ENCODE measurements at regions not wholly inside any gene's neighbourhood (a gene's known extent, or its start where the extent isn't known, plus 50 kb on each side); places are given as distances from the start of the nearest gene placed in this dataset.

DNA sequence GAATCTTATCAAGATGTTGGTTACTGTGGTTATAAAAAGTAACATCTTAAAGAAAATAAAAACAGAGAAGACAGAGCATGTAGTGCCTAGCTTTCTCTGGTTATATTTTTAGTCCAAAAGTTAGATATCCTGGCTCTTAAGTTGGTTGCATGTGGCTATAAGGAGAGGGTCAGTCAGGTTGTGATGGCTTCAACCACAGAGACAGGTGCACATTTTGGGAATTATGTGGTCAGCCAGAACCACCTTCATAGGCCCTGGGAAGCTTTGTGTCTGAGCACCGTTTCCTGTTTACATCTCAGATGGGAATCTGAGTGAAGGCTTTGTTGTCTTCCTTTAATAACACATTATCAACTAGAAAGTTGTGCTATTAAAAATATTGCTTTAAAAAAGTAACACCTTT is 265.1 kb upstream of the IGFBP3 start:
- TF ChIP-seq, protein P1, sequence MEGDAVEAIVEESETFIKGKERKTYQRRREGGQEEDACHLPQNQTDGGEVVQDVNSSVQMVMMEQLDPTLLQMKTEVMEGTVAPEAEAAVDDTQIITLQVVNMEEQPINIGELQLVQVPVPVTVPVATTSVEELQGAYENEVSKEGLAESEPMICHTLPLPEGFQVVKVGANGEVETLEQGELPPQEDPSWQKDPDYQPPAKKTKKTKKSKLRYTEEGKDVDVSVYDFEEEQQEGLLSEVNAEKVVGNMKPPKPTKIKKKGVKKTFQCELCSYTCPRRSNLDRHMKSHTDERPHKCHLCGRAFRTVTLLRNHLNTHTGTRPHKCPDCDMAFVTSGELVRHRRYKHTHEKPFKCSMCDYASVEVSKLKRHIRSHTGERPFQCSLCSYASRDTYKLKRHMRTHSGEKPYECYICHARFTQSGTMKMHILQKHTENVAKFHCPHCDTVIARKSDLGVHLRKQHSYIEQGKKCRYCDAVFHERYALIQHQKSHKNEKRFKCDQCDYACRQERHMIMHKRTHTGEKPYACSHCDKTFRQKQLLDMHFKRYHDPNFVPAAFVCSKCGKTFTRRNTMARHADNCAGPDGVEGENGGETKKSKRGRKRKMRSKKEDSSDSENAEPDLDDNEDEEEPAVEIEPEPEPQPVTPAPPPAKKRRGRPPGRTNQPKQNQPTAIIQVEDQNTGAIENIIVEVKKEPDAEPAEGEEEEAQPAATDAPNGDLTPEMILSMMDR (conservative IDR thresholded peaks at IDR 0.05; ENCODE audit: low read depth, low read length) = no peak
- no peak for TF ChIP-seq POLR2A (IDR thresholded peaks at IDR 0.05; ENCODE audit: low read depth, low read length)

Data from IMR-90 (cell line).